Fibroblast of mammary gland (primary cell): ENCODE measurements at regions not wholly inside any gene's neighbourhood (a gene's known extent, or its start where the extent isn't known, plus 50 kb on each side); places are given as distances from the start of the nearest gene placed in this dataset.

Experiments used
- DNase-seq: peaks from one replicate; pipeline ENCODE4 v3.0.0-alpha.2; 2010; ENCODE audit warnings: low read depth
- H3K4me3 ChIP-seq: 2 replicates; pipeline ENCODE4 v1.5.1; 2011; ENCODE audit warnings: low read depth, mild to moderate bottlenecking, low read length, moderate library complexity; ENCODE audit not compliant: control insufficient read depth
- CTCF ChIP-seq: conservative IDR thresholded peaks from 2 replicates; pipeline ENCODE4 v1.5.1; 2011; ENCODE audit warnings: low read depth, low read length, inconsistent platforms; ENCODE audit not compliant: control insufficient read depth, insufficient read depth

- TF ChIP-seq CTCF = no peak
- DNase-seq = no peak
- no peak overlapping the region for H3K4me3 ChIP-seq
These were observed 536.0 kb upstream of the C16orf82 start for GRCh38 chr16:26530584-26531289.

GRCh38 chr16:26531290-26531730, 535.4 kb upstream of the C16orf82 start:
- H3K4me3 ChIP-seq = no peak overlapping the region
- no peak for DNase-seq
- no peak for TF ChIP-seq CTCF

- TF ChIP-seq CTCF = no peak
- no peak overlapping the region for H3K4me3 ChIP-seq
- no peak for DNase-seq
These were observed 534.3 kb upstream of the C16orf82 start for GRCh38 chr16:26532456-26532855.

GRCh38 chr16:26542198-26542597, 524.5 kb upstream of the C16orf82 start:
- DNase-seq = no peak
- TF ChIP-seq CTCF = no peak
- H3K4me3 ChIP-seq = no peak overlapping the region

DNA sequence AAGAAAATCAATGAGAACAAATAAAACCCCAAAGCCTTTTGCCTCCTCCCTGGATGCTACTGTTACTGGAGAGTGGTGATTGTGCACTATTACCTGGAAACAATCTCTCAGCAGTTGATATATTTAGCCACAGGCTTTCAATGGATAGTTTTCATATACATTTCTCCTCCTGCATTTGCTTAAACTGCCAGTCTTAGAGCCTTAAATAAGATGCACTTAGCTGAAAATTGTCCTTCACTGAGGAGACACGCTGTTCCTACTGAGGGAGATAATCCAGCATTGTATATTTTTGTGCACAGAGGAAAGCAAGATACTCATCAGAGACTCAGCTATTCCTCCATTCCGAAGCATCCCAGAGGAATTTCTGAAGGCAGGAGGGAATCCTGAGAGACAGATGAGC, 520.2 kb upstream of the C16orf82 start:
- no peak overlapping the region for H3K4me3 ChIP-seq
- DNase-seq = no peak
- no peak for TF ChIP-seq CTCF

GRCh38 chr16:26547681-26548080, 519.0 kb upstream of the C16orf82 start:
- TF ChIP-seq CTCF = no peak
- no peak for DNase-seq
- H3K4me3 ChIP-seq = no peak overlapping the region

GRCh38 chr16:26550111-26550610, 516.6 kb upstream of the C16orf82 start:
- no peak for TF ChIP-seq CTCF
- no peak for DNase-seq
- H3K4me3 ChIP-seq = no peak overlapping the region
